OCI-LY1 (cell line): ENCODE measurements at regions not wholly inside any gene's neighbourhood (a gene's known extent, or its start where the extent isn't known, plus 50 kb on each side); places are given as distances from the start of the nearest gene placed in this dataset.

Experiments
- H2AFZ ChIP-seq: fragments of 200-600 bp; sonication (generic), shearing (Covaris generic); 2 replicates; pipeline ENCODE4 v1.6.0; 2014; ENCODE audit warnings: antibody characterized with exemption, mild to moderate bottlenecking, low read length
- H3F3A ChIP-seq: fragments of 200-600 bp; sonication (generic), shearing (Covaris generic); 2 replicates; pipeline ENCODE4 v1.6.0; 2014; ENCODE audit warnings: mild to moderate bottlenecking, antibody characterized with exemption, low read length, moderate library complexity; ENCODE audit not compliant: insufficient read depth
- H3K27ac ChIP-seq: fragments of 200-600 bp; sonication (generic); 2 replicates; pipeline ENCODE4 v1.5.1; 2014; ENCODE audit warnings: low read length, mixed run types, mild to moderate bottlenecking, low read depth; ENCODE audit not compliant: poor library complexity, severe bottlenecking
- H3K27me3 ChIP-seq: fragments of 200-600 bp; sonication (generic); 2 replicates; pipeline ENCODE4 v1.6.0; 2014; ENCODE audit warnings: antibody characterized with exemption, mild to moderate bottlenecking, low read length, moderate library complexity; ENCODE audit not compliant: insufficient read depth
- H3K36me3 ChIP-seq: fragments of 200-600 bp; sonication (generic); 2 replicates; pipeline ENCODE4 v1.6.1; 2014; ENCODE audit warnings: mild to moderate bottlenecking, antibody characterized with exemption, low read length, moderate library complexity, mixed read lengths; ENCODE audit not compliant: insufficient read depth
- H3K4me1 ChIP-seq: fragments of 200-600 bp; sonication (generic); 2 replicates; pipeline ENCODE4 v1.5.1; 2014; ENCODE audit warnings: mild to moderate bottlenecking, low read length, moderate library complexity; ENCODE audit not compliant: insufficient read depth, severe bottlenecking
- H3K4me2 ChIP-seq: fragments of 200-600 bp; sonication (generic), shearing (Covaris generic); 2 replicates; pipeline ENCODE4 v1.6.1; 2014; ENCODE audit warnings: low read length
- H3K4me3 ChIP-seq: fragments of 200-600 bp; sonication (generic); 2 replicates; pipeline ENCODE4 v1.5.1; 2014; ENCODE audit warnings: low read length, low read depth, mild to moderate bottlenecking, mixed read lengths; ENCODE audit not compliant: poor library complexity, severe bottlenecking
- H3K79me2 ChIP-seq: fragments of 200-600 bp; shearing (Covaris generic); 2 replicates; pipeline ENCODE4 v1.6.1; 2016; ENCODE audit warnings: mixed run types, low read length, mixed read lengths; ENCODE audit not compliant: insufficient read depth
- H3K9ac ChIP-seq: fragments of 200-600 bp; sonication (generic), shearing (Covaris generic); 2 replicates; pipeline ENCODE4 v1.6.1; 2014; ENCODE audit warnings: mild to moderate bottlenecking, low read length, mixed read lengths
- H3K9me2 ChIP-seq: fragments of 200-600 bp; sonication (generic), shearing (Covaris generic); 2 replicates; pipeline ENCODE4 v1.6.1; 2014; ENCODE audit warnings: low read depth, mild to moderate bottlenecking, low read length, mixed read lengths
- H3K9me3 ChIP-seq: fragments of 200-600 bp; shearing (Covaris generic); 2 replicates; pipeline ENCODE4 v1.6.1; 2014; ENCODE audit warnings: low read length, mixed read lengths
- H4K20me1 ChIP-seq: fragments of 200-600 bp; sonication (generic), shearing (Covaris generic); 2 replicates; pipeline ENCODE4 v1.6.0; 2016; ENCODE audit warnings: mild to moderate bottlenecking, low read length; ENCODE audit not compliant: insufficient read depth
- EZH2 ChIP-seq: fragments of 200-600 bp; sonication (generic), shearing (Covaris generic); IDR thresholded peaks from 2 replicates; pipeline ENCODE4 v1.8.0; 2017; ENCODE audit warnings: borderline replicate concordance, mixed run types, mild to moderate bottlenecking, antibody characterized with exemption, low read length, moderate library complexity, mixed read lengths
- TF ChIP-seq, protein P1 (sequence below): fragments of 200-600 bp; sonication (generic), shearing (Covaris generic); IDR thresholded peaks from 2 replicates; pipeline ENCODE4 v1.5.1; 2017; ENCODE audit warnings: mild to moderate bottlenecking, antibody characterized with exemption, low read length, moderate library complexity, mixed read lengths

DNA sequence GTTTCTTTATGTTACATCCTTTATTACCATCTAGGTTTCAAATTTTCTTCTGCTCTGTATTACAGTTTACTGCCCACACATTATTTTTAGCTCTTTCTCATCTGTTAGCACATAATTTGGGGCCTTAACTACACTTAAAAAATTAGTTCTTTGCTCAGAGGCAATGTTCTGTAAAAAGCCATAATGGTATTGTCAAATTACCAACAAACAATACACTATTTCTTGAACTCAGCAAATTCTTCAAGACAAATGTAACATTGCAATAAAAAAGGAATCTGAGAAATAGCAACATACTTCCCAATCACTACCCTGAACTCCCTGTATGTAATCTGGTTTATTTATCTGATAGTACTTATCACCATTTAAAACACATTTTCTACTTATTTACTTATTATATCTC, 448.6 kb upstream of the OPRM1 start:
- TF ChIP-seq EZH2, result no peak
- TF ChIP-seq, protein P1, sequence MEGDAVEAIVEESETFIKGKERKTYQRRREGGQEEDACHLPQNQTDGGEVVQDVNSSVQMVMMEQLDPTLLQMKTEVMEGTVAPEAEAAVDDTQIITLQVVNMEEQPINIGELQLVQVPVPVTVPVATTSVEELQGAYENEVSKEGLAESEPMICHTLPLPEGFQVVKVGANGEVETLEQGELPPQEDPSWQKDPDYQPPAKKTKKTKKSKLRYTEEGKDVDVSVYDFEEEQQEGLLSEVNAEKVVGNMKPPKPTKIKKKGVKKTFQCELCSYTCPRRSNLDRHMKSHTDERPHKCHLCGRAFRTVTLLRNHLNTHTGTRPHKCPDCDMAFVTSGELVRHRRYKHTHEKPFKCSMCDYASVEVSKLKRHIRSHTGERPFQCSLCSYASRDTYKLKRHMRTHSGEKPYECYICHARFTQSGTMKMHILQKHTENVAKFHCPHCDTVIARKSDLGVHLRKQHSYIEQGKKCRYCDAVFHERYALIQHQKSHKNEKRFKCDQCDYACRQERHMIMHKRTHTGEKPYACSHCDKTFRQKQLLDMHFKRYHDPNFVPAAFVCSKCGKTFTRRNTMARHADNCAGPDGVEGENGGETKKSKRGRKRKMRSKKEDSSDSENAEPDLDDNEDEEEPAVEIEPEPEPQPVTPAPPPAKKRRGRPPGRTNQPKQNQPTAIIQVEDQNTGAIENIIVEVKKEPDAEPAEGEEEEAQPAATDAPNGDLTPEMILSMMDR, result no peak
- Histone ChIP-seq H3K9ac (no peak overlapping the region), H3K36me3 (no peaks in the 10 kb centered on the region), H3F3A (no peaks in the 10 kb centered on the region), H3K4me1 (no peaks in the 10 kb centered on the region), H3K9me2 (no peaks in the 10 kb centered on the region), H3K79me2 (no peaks in the 10 kb centered on the region), H3K9me3 (no peaks in the 10 kb centered on the region), H3K27me3 (no peaks in the 10 kb centered on the region), H3K4me2 (no peak overlapping the region), H4K20me1 (no peaks in the 10 kb centered on the region), H2AFZ (no peak overlapping the region), H3K27ac (no peak overlapping the region), H3K4me3 (no peak overlapping the region)

DNA sequence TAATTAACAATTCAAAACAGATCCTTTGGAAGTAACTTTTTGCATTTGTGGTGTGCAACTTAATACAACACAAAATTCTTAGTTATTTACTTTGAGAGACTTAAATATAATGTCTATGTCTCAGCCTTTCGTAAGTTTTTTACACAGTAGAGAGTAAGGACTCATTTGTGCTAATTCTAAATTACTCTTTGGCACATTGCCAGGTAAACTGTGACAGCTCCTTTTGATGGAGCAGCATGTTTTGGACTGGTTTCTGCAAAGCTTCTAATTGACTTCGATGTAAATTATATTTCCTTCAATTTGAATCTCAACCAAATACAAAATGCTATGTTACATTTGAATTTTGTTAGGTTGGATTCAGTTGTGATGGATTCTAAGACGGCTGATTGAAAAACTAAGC, 450.7 kb upstream of the OPRM1 start:
- H4K20me1 ChIP-seq, result no peaks in the 10 kb centered on the region
- no peaks in the 10 kb centered on the region for H3K36me3 ChIP-seq
- no peak overlapping the region for H3K27ac ChIP-seq
- no peaks in the 10 kb centered on the region for H3K4me1 ChIP-seq
- no peak for TF ChIP-seq EZH2
- TF ChIP-seq, protein P1, result no peak
- H3K9me2 ChIP-seq, result no peaks in the 10 kb centered on the region
- H3K9ac ChIP-seq, result no peak overlapping the region
- H2AFZ ChIP-seq, result no peak overlapping the region
- H3K4me3 ChIP-seq, result no peak overlapping the region
- H3K4me2 ChIP-seq, result no peak overlapping the region
- H3K79me2 ChIP-seq, result no peaks in the 10 kb centered on the region
- no peaks in the 10 kb centered on the region for H3K9me3 ChIP-seq
- no peaks in the 10 kb centered on the region for H3F3A ChIP-seq
- no peaks in the 10 kb centered on the region for H3K27me3 ChIP-seq

DNA sequence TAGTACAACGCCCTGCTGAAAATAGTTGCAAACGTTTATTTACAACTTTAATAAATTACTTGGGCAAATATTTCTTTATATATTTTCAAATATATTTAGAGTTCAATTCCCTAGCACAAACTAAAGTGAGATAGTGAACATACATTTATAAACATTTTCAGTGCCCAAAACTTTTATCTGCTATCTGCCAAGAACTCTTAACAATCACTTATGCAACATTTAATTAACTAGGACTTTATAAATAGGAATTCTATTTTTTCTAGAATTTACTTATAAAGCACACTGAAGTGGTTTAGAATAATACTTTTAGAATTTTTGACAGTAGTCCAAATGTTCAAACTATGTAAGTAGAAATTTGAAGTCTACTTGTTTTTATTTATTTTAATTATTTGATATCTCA, 452.6 kb upstream of the RGS17 start:
- Histone ChIP-seq H3K4me1 (no peaks in the 10 kb centered on the region), H3K27me3 (no peaks in the 10 kb centered on the region), H3K9me2 (no peaks in the 10 kb centered on the region), H2AFZ (no peak overlapping the region), H3K4me3 (no peak overlapping the region), H3K9me3 (no peaks in the 10 kb centered on the region), H4K20me1 (no peaks in the 10 kb centered on the region), H3K27ac (no peak overlapping the region), H3K79me2 (no peaks in the 10 kb centered on the region), H3K36me3 (no peaks in the 10 kb centered on the region), H3F3A (no peaks in the 10 kb centered on the region), H3K4me2 (no peak overlapping the region), H3K9ac (no peak overlapping the region)
- TF ChIP-seq, protein P1, result no peak
